H54 (cell line): ENCODE measurements at regions not wholly inside any gene's neighbourhood (a gene's known extent, or its start where the extent isn't known, plus 50 kb on each side); places are given as distances from the start of the nearest gene placed in this dataset.

ENCODE experiments used
- DNase-seq: peaks from one replicate; pipeline ENCODE4 v3.0.0; 2011; ENCODE audit warnings: low spot score, mixed read lengths; ENCODE audit not compliant: insufficient read length
- FAIRE-seq: peaks from 3 replicates; lab custom pipeline; 2011; peaks lifted over from hg19 to GRCh38; lab: Jason Lieb, UNC
- POLR2A ChIP-seq: IDR thresholded peaks from 2 replicates; pipeline ENCODE4 v1.6.1; 2011; ENCODE audit warnings: low read depth, mild to moderate bottlenecking, low read length

DNA sequence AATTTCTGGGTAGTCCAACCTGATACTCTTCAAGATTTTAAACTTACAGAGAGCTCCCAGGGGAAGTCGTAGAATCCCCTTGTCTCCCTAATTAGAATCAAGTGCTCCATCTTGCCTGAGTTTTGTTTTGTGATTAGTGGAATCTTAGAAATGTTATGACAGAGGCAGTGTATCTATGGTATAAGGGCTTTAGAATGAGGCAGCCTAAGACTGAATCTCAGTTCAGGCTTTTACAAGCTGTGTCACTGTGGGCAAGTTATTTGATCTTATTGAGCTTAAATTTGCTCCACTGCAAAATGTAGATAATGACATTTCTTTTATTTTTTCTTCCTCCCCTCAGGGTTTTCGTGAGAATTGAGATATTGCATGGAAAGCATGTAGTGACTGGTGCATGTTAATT, 215.5 kb downstream of the POSTN start:
- FAIRE-seq = no peak
- no peak for DNase-seq
- no peak for TF ChIP-seq POLR2A

DNA sequence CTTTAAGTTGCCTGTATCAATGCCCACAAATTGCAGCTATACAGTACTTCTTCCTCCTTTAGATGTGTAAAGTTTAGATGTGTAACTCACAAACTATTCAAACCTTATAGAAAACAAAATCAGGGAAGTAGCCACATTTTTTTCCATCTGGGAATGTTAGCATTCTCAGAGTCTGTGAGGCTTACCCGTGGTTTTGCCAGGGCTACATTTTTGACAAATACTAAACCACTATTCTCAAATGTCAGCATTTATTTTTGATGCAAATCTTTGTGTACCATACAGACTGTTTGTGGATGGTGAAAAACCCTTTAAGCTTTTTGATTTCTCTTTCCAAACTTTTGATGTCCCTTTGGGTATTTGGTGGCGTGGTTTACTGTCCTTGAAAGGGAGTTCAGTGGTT, 216.4 kb downstream of the POSTN start:
- FAIRE-seq = no peak
- DNase-seq = no peak
- no peak for TF ChIP-seq POLR2A

DNA sequence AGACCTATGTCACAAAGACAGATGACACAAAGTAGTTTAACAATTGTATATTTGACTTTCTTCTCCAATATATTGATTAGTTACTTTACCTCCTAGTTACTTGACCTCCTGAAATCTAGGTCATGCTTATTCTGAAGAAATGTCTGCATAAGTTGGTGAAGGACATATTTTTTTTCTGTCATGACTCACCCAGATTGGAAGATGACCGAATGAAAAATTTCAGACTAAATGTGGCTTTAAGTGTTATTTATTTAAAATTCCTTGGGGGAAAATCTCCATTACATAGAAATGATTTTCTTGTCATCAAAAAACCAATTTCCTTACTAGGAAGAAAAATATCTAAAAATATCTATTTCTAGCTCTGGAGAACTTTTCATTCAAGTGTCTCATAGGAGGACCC, 217.1 kb downstream of the POSTN start:
- no peak for TF ChIP-seq POLR2A
- FAIRE-seq (no peak), DNase-seq (no peak)

DNA sequence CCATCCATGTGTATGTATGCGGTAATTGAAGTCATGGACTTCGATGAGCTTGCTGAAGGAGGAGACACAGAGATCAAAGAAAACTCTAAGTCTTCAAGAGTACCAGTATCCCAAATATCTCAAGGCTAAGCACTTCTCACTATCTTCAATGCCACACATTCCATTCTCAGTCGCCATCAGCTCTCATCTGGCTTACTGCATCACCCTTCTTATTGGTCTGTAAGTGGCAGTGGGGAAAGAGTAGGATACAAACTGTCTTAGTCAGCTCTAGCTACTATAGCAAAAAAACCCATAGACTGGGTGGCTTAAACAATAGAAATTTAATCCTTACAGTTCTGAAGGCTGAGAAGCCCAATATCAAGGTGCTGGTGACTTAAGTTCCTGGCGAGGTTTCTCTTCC, 218.7 kb downstream of the POSTN start:
- no peak for DNase-seq
- TF ChIP-seq POLR2A = no peak
- FAIRE-seq = no peak

DNA sequence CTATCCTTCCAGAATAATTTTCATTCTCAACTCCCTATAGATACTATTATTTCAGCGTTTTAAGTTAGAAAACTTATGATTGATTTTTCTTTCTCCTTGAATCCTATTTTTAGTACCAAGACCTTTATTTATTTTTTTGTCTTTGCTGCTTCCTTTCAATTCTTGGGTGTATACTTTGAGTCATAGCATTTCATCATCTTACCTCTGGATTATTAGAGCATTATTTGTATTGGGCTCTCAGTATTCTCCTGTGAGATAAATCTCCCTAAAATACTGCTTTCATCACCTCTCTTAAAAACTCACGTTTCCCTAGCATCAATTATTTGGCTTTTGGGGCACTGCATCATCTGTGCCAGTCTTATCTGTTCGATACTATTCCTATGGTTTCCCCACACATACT, 222.8 kb downstream of the POSTN start:
- no peak for FAIRE-seq

DNA sequence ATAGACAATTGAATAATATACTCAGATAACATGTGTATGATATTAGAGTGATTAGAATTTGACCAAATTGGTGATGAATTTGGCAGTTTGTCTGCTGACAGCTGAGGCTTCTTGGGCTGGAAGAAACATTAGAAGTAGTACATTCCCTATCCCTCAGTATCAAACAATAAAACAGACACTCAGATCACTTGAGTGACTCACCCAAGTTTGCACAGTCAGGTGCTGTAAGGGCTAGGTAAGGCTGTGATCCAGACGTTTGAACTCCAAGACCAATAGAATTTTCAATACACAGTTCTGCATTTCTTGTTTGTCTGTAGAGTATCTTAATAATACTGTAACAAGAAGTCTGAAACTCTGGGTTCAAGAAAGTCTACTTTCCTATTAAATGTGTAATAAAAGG, 223.5 kb downstream of the POSTN start:
- no peak for DNase-seq
- TF ChIP-seq POLR2A = no peak
- no peak for FAIRE-seq

More for the DNA sequence above, 222.8 kb downstream of the POSTN start:
- TF ChIP-seq POLR2A = no peak
- no peak for DNase-seq

DNA sequence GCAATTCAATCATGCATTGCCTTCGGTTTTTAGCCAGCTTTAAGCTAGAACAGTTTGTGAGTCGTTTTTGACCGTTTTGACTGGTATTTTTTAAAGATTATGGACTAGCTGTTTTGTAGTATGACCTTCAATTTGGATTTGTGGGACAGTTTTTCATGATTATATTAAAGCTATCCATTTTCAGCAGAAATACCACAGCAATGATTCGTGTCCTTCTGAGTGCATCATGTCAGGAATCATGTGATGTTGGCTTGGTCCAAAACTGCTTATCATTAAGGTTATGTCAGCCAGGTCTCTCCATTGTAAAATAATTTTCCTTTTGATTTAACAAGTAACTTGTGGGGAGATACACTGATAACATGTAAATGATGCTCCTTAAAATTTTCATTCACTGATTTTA, 229.0 kb downstream of the POSTN start:
- no peak for TF ChIP-seq POLR2A

DNA sequence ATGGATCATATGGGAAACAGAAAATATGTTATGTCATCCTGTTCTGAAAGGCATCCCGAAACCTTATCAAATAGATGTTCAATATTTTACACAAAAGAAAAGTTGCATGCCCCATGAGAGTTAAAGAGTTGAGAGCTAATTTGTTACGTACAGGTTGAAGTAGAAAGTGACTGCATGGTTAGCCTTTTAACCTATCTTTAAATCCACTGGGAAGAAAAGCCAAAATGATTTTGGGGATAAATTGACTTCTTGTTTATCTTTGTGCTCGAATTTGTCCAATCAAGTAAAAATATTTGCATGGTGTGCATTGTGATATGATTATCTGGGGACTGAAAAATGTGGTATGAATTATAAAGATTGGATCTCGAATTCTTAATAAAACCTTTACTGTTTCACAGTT, 230.1 kb downstream of the POSTN start:
- no peak for DNase-seq
- FAIRE-seq = no peak
- no peak for TF ChIP-seq POLR2A

More for the DNA sequence above, 229.0 kb downstream of the POSTN start:
- FAIRE-seq (no peak), DNase-seq (no peak)

DNA sequence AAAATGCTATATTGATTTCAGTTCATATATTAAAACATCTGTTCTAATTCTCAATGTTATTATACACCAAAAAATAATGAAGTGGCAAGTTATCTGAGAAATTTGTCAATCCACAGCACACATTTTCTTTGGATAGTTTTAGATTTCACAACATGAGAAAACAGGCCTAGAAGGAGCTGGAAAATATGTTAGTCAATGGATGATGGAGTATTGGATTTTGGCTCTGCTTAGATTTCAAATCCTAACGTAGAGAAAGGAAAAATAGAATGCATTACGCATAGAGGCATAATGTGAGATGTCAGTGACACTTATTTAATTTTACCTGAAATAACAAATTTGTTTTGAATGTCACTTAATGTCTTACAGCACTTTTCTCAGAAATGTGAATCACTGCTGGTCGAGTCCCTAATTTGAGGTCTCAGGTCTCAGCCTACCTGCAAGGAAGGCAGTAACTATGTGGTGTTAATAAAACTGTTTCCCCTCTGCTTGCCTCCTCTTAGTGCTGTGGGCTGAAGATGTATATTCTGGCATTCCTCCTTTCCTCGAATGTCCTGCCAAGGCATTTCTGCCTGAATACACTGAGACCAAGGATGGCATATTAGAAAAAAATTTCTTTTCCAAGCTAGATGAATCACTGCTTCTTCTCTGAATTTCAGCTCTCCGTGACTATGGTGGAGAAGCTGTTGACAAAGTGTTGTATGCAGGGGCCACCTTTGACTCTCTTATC, 232.4 kb downstream of the POSTN start:
- DNase-seq (no peak), FAIRE-seq (no peak)
- no peak for TF ChIP-seq POLR2A

DNA sequence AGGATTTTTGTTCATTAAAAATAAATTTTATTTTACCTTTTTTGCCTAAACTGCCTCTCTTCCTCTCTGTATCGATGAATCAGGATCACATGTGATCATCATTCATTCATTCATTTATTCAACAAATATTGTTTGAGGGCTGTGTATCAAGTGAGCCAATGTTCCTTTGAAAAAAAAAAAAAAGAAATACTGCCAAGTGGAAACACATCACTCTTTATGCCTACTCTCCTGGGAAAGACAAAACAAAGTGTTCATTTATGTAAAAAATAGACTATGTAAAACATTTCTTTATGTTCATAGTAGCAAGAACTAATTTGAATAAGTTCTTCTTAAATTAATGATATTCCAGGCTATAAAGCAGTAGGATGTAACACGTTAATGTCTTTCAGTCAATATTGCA, 233.1 kb downstream of the POSTN start:
- no peak for TF ChIP-seq POLR2A

DNA sequence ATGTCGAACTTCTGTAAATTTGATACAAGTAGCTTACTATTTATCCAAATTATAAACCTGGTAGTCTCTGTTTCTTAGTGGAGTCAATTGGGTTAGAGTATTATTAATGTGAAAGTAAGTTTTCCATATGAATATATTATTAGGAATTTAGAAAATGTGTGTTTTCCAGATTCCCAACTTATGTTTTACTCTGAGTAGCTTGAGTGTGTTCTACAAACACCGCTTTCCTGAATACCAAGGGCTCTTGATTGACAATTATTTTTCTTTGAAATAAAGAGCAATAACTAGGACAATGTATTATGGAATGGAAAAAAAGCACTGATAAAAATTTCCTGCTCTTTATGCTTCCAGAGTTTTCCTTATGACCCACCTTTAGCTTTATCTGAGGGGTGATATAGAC, 233.6 kb downstream of the POSTN start:
- FAIRE-seq = no peak
- TF ChIP-seq POLR2A = no peak
- no peak for DNase-seq

More for the DNA sequence above, 233.1 kb downstream of the POSTN start:
- FAIRE-seq = no peak
- no peak for DNase-seq

DNA sequence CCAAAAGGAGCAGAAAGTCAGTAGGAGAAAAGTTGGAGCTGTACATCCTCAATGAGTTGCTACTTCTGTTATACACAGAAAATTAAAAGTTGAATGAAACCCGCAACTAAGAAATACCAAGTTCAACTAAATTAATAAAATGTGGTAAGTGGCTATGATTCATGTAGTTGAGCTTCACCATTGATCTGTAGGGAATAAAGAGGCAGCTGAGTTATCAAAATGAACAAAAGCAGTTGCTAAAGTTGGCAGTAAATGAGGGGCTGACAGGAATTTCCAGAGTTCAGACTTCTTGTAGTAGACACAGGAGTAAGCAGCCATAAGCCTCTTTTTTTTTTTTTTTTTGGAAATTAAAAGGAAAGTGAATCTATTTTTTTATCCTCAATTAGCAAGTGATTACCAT, 234.6 kb downstream of the POSTN start:
- no peak for FAIRE-seq
- TF ChIP-seq POLR2A = no peak

DNA sequence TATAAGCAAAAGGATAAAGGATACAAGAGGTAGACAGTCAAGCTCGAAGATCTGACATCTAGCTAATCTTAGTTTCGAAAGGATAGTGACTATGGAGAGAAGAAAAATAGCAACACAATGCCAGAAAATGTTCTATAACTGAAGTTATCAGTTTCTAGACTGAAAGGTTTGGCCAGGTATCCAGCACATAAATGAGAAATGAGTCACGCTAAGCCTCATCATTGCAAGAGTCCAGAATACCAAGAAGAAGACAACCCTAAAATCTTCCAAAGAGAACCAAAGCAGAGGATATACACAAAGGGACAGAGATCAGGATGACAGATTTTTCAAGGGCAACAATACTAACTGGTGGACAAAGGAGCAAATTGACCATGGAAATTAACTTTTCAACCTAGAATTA, 237.0 kb downstream of the POSTN start:
- no peak for DNase-seq
- no peak for FAIRE-seq
- TF ChIP-seq POLR2A = no peak

More for the DNA sequence above, 234.6 kb downstream of the POSTN start:
- no peak for DNase-seq

DNA sequence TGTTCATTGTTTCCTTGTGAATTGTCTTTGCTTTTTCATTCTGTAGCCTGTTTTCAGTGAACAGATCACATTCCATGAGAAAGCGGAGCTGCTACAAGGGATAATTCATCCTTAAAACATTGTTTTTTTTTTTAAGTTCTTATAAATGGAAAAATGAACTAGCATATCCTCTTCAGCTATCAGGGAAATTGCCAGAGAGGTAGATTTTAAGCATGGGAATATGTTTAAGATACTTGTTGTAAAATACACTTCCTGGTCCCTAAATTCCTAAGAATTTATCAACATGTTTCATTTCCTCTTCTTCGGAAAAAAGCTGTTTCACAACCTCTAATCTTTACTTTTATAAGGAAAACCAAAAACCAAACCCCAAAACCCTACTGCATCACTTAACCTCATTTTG, 238.0 kb downstream of the POSTN start:
- FAIRE-seq (no peak), DNase-seq (no peak)
- no peak for TF ChIP-seq POLR2A

DNA sequence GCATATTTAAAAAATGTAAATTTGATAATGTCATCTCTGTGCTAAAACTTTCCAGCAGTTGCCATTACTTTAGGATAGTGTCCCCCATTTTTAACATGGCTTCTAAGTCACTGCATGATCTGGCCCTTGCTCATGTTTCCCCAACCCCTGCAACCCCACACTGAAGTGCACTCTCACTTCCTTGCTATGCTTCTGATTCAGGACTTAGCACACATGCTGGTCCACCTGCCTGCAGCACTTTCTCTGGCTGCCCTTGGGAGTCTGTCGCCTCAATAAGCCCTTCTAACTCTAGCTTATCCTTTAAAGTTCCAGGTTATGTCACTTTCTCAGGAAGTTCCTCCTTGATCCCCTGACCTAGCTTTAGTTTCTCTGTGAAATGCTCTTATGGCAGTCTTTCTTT, 241.0 kb downstream of the POSTN start:
- DNase-seq (no peak), FAIRE-seq (no peak)
- no peak for TF ChIP-seq POLR2A
